ENCODE measurements at regions not wholly inside any gene's neighbourhood (a gene's known extent, or its start where the extent isn't known, plus 50 kb on each side); places are given as distances from the start of the nearest gene placed in this dataset.

- no peak for TF ChIP-seq CTCF (IDR thresholded peaks at IDR 0.05; ENCODE audit: low read depth, low read length, missing control alignments)
- no peak overlapping the region for H3K4me3 ChIP-seq (replicated peaks; ENCODE audit: low read depth, low read length)
- DNase-seq (ENCODE audit: extremely low read depth, low read depth) = no peak
Measured at GRCh38 chr2:819121-819520, 131.5 kb upstream of the SNTG2 start.

GRCh38 chr2:817336-818015, 133.2 kb upstream of the SNTG2 start:
- H3K4me3 ChIP-seq (replicated peaks; ENCODE audit: low read depth, low read length) = no peak overlapping the region
- TF ChIP-seq CTCF (IDR thresholded peaks at IDR 0.05; ENCODE audit: low read depth, low read length, missing control alignments) = no peak
- DNase-seq (ENCODE audit: extremely low read depth, low read depth) = no peak

GRCh38 chr2:816278-816677, 134.4 kb upstream of the SNTG2 start:
- DNase-seq (ENCODE audit: extremely low read depth, low read depth) = no peak
- no peak for TF ChIP-seq CTCF (IDR thresholded peaks at IDR 0.05; ENCODE audit: low read depth, low read length, missing control alignments)
- H3K4me3 ChIP-seq (replicated peaks; ENCODE audit: low read depth, low read length) = no peak overlapping the region

GRCh38 chr2:810397-810796, 133.2 kb upstream of the TMEM18 start:
- TF ChIP-seq CTCF (IDR thresholded peaks at IDR 0.05; ENCODE audit: low read depth, low read length, missing control alignments) = no peak
- no peak overlapping the region for H3K4me3 ChIP-seq (replicated peaks; ENCODE audit: low read depth, low read length)
- DNase-seq (ENCODE audit: extremely low read depth, low read depth) = no peak

- H3K4me3 ChIP-seq (replicated peaks; ENCODE audit: low read depth, low read length) = no peak overlapping the region
- no peak for TF ChIP-seq CTCF (IDR thresholded peaks at IDR 0.05; ENCODE audit: low read depth, low read length, missing control alignments)
- DNase-seq (ENCODE audit: extremely low read depth, low read depth) = no peak
Measured at GRCh38 chr2:807300-807699, 130.1 kb upstream of the TMEM18 start.

GRCh38 chr2:805664-806063, 128.5 kb upstream of the TMEM18 start:
- H3K4me3 ChIP-seq (replicated peaks; ENCODE audit: low read depth, low read length) = no peak overlapping the region
- no peak for TF ChIP-seq CTCF (IDR thresholded peaks at IDR 0.05; ENCODE audit: low read depth, low read length, missing control alignments)
- no peak for DNase-seq (ENCODE audit: extremely low read depth, low read depth)

- no peak for DNase-seq (ENCODE audit: extremely low read depth, low read depth)
- TF ChIP-seq CTCF (IDR thresholded peaks at IDR 0.05; ENCODE audit: low read depth, low read length, missing control alignments) = no peak
- no peak overlapping the region for H3K4me3 ChIP-seq (replicated peaks; ENCODE audit: low read depth, low read length)
Measured at GRCh38 chr2:797993-798392, 120.8 kb upstream of the TMEM18 start.
